ENCODE measurements at regions not wholly inside any gene's neighbourhood (a gene's known extent, or its start where the extent isn't known, plus 50 kb on each side); places are given as distances from the start of the nearest gene placed in this dataset.

- Histone ChIP-seq H3K4me1 (no peaks in the 10 kb centered on the region), H3K36me3 (no peaks in the 10 kb centered on the region), H3K9me3 (no peaks in the 10 kb centered on the region), H3K27me3 (no peaks in the 10 kb centered on the region), H3K27ac (no peak overlapping the region), H3K4me3 (no peak overlapping the region)
- ATAC-seq, result no peak
- no peak for DNase-seq
- intact Hi-C loops (cut with DNase I), result no loop called here
- no peak for TF ChIP-seq CTCF (IDR thresholded peaks at IDR 0.05)
Measured at GRCh38 chr2:17251171-17251570, 267.1 kb downstream of the RAD51AP2 start.

GRCh38 chr2:17249249-17249648, 269.0 kb downstream of the RAD51AP2 start:
- no peak for TF ChIP-seq CTCF (IDR thresholded peaks at IDR 0.05)
- H3K9me3 ChIP-seq, result no peaks in the 10 kb centered on the region
- peak in 1 of 4 donors; percentile 13 for DNase-seq
- no peaks in the 10 kb centered on the region for H3K36me3 ChIP-seq
- no peak overlapping the region for H3K4me3 ChIP-seq
- H3K27ac ChIP-seq, result no peak overlapping the region
- no peaks in the 10 kb centered on the region for H3K4me1 ChIP-seq
- no peak for ATAC-seq
- H3K27me3 ChIP-seq, result no peaks in the 10 kb centered on the region
- intact Hi-C loops (cut with DNase I), result no loop called here

GRCh38 chr2:17245906-17246305, 272.3 kb downstream of the RAD51AP2 start:
- Histone ChIP-seq H3K27ac (no peak overlapping the region), H3K4me1 (no peaks in the 10 kb centered on the region), H3K27me3 (no peaks in the 10 kb centered on the region), H3K9me3 (no peaks in the 10 kb centered on the region), H3K4me3 (no peak overlapping the region), H3K36me3 (no peaks in the 10 kb centered on the region)
- DNase-seq (peak in 2 of 4 donors; percentile 57 to 71), ATAC-seq (no peak)
- intact Hi-C loops (cut with DNase I), result no loop called here
- no peak for TF ChIP-seq CTCF (IDR thresholded peaks at IDR 0.05)

GRCh38 chr2:17242813-17243485, 275.3 kb downstream of the RAD51AP2 start:
- DNase-seq, result no peak
- Histone ChIP-seq H3K4me1 (no peaks in the 10 kb centered on the region), H3K36me3 (no peaks in the 10 kb centered on the region), H3K4me3 (no peak overlapping the region), H3K27me3 (no peaks in the 10 kb centered on the region), H3K9me3 (no peaks in the 10 kb centered on the region), H3K27ac (no peak overlapping the region)
- no peak for ATAC-seq
- intact Hi-C loops (cut with DNase I), result no loop called here
- no peak for TF ChIP-seq CTCF (IDR thresholded peaks at IDR 0.05)

GRCh38 chr2:17239550-17239949, 278.7 kb downstream of the RAD51AP2 start:
- DNase-seq (no peak), ATAC-seq (no peak)
- intact Hi-C loops (cut with DNase I), result no loop called here
- Histone ChIP-seq H3K27ac (no peak overlapping the region), H3K4me3 (no peak overlapping the region), H3K4me1 (no peaks in the 10 kb centered on the region), H3K27me3 (no peaks in the 10 kb centered on the region), H3K9me3 (no peaks in the 10 kb centered on the region), H3K36me3 (no peaks in the 10 kb centered on the region)
- TF ChIP-seq CTCF (IDR thresholded peaks at IDR 0.05), result no peak

Data from left lung (tissue), 4 donors.